ENCODE measurements at regions not wholly inside any gene's neighbourhood (a gene's known extent, or its start where the extent isn't known, plus 50 kb on each side); places are given as distances from the start of the nearest gene placed in this dataset.

DNA sequence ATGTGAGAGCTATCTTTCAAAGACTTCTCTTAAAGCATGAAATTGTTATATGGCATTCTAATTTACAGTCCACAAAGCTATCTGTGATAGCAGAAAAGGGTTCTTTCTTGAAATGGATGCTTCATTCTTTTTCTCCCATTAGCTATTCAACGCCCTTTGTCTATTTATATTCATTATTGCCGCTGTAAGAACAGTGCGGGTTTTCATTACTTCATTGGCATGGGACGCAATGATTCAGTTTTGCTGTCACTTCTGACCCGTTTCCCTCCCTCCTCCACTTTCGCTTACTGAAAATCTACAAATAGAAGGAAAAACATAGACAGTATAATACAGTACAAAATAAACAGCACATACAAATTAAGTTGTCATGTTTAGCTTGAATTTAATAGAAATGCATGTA lies 394.6 kb downstream of the PCDH7 start:
- no peak for DNase-seq

DNA sequence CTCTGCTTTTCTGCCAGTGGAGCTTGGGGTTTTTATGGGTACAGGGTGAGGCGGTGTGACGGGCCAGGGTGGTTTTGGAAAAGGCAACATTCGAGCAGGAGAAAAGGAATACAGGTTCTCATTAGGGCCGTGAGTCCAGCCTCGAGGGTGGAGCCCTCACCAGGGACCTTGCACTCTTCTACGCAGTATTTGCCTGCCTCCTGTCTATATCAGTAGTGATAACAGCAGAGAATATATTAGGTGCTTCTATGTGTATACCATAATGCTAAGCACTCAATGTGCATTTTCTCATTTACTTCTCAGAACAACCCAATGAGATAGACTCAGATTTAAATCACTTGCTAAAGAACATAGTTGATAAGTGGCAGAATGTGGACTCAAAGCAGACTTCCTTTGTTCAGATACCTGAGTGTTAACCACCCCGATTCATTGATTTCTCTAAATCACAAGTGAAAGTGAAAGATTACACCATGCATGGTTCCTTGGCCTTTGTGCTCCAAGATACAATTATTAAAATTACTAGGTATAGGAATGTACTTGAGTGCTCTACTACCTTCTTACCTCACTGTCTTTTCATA lies 403.9 kb downstream of the PCDH7 start:
- no peak for DNase-seq

DNA sequence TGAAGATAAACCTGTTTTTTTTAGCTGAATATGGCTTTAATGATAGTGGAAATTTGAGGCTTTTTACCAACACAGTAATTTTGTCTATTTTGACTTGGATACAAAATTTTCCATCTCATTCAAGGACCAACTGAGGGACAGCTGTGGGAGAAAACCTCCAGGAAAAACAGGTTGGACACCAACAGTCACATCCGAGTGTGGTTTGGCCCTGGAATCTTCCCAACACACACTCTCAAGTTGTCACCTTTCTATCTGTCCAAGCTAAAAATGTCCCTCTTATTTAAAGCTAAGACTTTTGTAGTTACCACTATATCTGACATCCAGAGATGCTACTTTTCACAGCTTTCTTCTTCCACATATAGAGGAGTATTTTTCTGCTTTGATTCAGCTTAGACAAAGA lies 404.9 kb downstream of the PCDH7 start:
- no peak for DNase-seq

DNA sequence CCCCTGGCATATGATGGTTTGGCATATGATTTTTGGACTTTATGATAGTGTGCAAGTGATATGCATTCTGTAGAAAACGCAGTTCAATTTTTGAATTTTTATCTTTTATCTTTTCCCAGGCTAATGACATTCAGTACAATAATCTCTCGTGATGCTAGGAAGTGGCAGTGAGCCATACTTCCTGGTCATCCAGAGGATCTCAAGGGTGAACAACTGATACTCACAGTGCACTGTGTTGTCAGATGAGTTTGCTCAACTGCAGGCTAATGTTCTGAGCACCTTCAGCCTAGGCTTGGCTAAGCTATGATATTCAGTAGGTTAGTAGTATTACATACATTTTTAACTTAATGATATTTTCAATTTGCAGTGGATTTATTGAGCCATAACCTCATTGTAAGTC lies 405.3 kb downstream of the PCDH7 start:
- DNase-seq = no peak

DNA sequence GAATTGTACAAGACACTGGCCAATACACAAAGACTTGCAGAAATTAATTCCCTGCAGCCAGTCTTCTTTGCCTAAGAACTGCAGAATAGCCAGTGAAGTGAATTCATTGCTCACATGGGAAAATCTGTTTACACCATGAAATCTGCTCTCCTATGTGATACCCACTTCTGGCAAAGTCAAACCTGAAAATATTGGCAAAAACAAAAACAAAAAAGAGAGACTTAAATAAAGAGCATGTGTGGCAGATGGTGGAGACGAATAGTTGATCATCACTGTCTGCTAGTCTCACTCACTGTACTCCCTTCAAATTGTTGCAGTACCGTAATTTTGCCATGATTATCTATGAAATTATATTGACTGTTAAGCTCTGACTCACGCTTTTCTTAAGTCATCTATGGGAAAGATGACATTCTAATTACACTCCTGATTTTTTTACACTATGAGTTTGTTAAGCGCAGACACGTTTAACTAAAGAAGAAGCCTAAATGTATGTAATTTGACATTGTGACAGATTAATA lies 406.8 kb downstream of the PCDH7 start:
- peak; percentile 82 for DNase-seq

DNA sequence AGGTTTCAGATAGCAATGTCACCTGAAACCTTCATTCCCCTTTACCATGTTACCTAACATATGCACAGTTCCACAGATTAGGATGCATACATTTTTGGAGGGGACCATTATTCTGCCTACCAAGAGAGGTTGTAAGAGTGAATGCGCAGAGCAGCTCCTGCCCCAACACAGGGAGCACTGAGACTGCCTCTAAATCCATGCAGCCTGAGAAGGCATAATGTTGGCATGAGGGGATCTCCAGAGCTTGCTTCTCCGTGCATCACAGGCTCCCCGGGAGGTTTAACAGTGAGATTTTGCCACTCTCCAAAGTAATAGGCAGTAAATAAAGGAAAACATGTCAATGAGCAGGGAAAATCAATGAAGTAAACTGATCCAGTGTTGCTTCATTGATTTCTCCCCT lies 410.8 kb downstream of the PCDH7 start:
- DNase-seq = no peak

DNA sequence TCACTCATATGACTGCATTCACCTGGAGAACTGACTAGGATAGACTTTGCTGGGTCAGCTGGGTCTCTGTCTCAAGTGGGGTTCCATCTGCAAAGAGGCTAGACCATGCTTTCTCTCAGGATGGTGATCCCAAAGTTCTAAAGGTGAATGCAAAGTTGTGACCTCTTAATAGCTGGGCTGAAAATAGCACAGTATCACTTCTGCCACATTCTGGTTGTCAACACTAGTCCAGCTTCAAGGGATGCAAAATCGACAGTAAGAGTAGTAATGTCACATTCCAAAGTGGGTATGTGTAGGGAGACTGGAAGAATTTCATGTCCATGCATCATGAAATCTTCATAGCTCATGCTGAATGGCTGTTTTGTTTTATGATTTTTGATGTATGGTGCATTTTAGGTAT lies 414.6 kb downstream of the PCDH7 start:
- no peak for DNase-seq

DNA sequence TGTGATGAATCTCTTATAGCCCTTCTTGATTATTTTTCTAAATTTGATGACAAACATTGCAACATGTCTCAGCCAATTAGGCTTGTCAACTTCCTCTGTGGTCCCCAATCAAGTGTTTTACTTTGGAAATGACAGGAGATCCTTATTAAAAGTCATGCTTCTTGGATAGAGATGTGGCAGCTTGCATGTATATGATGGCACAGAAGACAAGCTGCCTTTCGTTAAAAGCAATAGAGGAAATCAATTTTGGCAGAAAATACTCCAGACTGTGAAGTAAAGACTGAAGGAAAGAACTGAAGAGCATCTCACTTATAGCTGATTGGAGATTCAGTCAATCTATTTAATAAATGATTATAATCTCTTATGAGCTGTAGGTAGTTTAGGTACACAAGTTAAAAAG lies 419.6 kb downstream of the PCDH7 start:
- DNase-seq = no peak

DNA sequence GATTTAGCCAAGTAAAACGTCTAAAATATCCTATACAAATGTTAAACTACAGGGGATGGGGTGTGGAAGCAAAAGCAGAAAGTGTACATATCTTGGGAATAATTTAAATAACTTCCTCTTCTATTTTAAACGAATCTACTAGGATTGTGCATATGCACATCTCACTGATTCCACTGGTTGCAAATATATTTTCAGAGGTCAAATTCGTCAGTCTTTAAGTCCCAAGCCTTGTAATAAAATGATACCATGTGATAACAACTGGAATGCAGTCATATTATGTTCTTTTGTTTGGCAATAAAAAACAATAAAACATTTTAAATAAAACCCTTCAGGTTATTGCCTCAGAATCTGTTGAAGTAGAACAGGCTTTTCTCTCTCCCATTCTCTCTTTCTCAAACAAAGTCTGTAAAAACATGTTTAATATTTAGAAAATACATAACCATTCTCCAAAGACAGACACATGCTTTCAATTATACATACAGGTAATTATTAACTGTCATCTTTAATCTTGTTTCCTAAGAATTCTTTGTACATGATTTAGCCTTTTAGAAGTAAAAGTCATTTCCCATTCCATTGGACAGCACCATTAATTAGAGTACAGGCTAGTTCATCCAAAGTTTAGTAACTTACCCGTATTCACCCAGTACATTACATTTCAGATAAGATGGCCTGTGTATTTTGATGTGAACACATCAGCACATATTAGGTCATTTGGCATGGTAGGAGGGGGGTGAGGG lies 421.1 kb downstream of the PCDH7 start:
- DNase-seq = no peak

DNA sequence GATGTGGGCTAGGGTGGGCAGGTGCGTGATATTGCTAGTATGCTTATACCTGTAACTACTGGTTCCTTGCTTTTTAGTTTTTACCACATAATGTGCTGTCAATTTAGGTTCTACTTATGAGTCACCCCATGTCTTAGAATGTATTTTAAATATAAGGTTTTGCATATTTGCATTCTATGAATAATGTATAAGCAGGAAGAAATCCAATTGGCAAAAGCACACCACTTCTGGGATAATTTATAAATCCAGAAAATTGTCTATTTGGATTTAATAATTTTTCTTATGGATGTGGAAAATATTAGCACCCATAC lies 421.6 kb downstream of the PCDH7 start:
- DNase-seq = no peak

DNA sequence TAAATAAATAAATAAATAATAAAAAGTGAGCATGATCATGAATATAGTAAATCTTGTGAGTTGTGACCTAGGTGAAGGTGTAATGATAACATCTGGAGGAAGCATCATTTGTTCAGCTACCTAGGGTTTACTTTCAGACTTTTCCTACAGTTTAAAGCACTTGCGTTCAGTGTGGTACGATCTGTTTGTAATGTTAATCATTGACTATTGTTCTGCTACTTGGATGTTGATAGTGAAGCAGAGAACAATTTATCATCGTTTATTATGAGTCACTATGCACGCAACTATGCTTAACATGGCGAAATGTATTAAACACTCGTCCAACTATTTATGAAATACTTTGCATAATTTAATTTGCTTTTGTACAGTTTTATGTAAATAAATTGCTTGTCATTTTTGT lies 426.2 kb downstream of the PCDH7 start:
- no peak for DNase-seq

DNA sequence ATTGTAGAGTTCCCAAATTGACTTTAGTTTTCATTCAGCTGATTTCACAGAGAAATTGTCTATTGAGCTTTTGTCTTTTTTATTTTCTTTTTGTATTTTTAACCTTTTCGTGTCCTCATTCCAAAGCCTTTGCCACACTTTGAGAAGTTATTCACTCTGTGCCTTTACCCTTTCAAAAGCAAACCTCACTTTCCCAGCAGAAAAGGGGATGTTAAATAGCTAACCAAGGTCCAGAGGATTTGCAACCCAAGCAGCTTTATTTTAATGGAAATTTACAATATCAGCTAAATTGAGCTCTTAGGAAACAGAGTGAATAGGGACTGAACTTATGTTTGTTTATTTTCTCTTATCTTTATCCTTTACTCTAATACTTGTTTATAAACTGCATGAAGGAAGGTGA lies 428.8 kb downstream of the PCDH7 start:
- DNase-seq = no peak

DNA sequence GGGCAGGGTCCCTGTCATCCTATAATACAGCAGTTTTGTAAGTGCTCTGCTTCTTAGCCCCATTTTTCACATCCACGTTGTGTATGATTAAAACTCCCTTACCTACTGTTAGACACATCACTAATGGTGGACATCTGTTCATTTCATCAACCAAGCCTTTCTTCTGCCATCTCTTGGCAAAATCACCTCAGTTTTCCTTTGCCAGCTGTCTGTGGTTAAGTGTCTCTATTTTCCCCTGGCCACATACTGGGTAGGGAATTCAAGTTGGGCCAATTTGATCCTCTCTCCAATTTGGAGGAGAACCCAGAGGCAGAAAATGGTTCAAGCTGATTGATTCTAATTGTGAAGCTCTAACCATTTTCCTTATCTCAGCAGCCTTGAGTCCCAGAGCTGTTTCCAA lies 436.1 kb downstream of the PCDH7 start:
- DNase-seq = peak; percentile 91

DNA sequence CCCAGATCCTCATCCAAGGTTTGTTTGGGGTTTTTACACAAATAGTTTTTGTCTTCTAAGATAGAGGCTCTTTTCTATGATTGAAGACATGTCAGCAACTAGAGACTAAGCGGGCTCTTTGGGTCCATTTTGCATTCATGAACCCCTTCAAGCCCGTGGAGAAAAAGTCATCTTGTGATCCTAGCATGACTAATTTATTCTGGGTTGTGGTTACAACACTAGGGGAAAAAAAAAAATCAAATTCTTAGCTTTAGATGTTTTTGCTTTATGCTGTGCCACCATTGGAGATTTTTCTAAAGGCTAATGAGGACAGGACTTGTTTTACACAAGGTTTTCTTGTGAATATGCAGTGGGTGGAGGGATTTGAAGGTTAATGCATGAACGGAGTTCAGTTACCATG lies 440.0 kb downstream of the PCDH7 start:
- DNase-seq = no peak

DNA sequence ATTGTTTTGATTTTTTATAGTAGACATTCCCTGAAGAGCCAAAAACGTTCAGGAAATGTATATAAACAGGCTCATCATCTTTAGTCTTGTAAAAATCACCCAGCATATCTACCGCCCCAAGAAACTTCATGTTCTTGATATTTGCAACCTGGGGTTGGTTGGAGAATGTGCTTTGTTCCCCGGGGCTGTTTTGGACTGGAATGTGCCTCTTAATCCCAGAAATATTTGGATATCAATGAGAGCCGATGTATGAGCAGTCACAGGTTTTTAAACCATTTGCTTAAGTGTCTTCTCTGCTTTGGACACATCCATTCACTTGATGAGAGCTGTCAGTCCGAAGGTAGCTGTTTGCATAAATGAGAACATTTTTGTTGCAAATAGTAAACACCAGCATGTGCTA lies 449.7 kb downstream of the PCDH7 start:
- no peak for DNase-seq

DNA sequence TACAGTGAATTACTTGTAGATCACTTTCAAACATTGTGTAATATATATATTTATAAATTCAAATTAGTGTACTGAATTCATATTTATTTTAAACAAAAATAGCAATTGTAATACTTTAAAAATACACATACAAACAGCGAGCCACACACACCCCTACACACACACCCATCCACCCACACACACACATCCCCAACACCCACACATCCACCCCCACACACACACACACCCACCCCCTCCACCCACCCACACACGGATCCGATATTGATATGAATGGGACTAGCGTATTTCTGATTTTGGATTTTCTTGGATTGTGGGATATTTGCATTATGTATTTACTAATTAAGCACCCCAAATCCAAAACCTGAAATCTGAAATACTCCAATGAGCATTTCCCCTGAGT lies 451.2 kb downstream of the PCDH7 start:
- DNase-seq = no peak

DNA sequence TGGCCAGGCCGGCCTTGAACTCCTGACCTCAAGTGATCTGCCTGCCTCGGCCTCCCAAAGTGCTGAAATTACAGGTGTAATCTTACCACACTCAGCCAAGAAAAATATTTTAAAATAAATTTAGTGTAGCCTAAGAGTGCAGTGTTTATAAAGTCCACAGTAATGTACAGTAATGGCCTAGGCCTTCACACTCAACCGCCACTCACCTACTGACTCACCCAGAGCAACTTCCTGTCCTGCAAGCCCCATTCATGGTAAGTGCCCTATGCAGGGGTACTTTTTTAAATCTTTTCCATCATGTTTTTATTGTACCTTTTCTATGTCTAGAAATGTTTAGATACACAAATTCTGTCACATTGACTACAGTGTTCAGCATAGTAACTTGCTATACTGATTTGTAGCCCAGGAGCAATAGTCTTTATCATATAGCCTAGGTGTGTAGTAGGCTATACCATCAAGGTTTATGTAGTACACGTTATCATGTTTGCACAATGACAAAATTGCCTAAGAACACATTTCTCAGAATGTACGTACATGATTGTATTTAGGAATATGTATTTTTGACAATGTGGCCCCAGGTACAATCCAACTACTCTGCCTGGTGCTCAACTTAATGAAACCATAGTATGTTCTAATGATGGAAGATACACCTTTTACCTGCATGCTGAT lies 455.2 kb downstream of the PCDH7 start:
- DNase-seq = no peak

DNA sequence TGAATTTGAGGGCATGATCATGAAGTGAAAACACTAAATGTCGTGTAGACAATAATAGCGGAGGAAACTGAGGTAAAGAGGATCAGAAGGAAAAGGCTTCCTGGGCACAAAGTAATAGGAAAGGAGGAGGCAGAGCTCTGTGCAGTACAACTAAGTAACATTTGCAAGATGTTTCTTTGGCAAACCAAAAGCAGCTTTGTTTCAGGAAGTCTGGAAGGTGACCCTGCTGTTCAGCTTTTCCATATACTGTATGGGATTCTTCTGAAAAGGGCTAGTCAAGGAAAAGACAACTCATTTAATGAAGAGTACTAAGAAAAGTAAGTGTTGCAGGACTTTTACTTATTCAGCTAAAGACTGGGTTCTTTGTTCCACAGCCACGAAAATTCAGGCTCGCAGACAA lies 463.1 kb downstream of the PCDH7 start:
- no peak for DNase-seq

DNA sequence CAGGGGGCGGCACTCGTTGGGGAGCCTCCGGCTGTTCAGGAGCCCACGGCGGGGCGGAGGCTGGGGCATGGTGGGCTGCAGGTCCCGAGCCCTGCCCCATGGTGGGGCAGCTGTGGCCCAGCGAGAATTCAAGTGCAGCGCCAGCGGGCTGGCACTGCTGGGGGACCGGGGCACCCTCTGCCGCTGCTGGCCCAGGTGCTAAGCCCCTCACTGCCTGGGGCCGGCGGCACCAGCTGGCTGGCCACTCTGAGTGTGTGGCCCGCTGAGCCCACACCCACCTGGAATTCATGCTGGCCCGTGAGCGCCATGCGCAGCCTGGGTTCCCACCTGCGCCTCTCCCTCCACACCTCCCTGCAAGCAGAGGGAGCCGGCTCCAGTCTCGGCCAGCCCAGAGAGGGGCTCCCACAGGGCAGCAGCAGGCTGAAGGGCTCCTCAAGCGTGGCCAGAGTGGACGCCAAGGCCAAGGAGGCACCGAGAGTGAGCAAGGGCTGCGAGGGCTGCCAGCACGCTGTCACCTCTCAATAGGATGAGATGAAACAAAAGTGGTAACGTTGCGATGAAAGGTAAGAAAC lies 464.9 kb downstream of the PCDH7 start:
- DNase-seq = no peak

DNA sequence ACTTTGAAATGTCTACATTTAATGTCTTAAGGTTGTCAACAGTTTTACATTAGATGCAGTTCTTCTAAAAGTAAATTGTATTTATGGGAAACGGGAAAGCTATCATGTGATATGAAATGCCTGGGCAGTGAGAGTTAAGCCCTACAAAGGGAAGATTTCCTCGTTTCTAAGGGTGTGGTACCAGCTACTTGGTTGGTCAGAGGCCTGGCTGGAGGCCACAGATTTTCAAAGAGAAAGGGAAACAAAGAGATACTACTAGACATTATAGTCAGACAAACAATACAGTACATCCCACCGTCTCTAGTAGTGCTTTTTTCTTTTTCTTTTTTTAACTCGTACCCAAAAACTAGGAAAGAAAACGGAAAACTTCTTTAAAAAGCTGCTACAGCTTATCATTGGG lies 467.8 kb downstream of the PCDH7 start:
- DNase-seq = no peak

DNA sequence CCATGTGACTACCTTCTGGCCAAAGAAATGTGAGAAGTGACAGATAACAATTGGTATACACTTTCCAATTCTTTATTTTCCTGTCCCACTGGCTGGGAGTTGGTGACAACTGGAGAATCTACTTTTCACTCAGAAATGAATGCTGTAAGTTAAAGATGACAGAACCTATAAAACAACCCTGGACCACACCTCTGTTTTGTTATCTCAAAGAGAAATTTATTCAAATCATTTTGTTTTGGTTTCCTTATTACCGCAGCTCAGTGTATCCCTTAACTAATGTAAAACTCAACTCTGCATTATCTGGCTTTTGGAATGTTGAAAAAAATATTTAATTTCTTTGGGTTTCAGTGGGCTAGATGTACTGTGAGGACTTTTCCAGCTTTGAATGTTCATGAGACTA lies 469.8 kb downstream of the PCDH7 start:
- no peak for DNase-seq

DNA sequence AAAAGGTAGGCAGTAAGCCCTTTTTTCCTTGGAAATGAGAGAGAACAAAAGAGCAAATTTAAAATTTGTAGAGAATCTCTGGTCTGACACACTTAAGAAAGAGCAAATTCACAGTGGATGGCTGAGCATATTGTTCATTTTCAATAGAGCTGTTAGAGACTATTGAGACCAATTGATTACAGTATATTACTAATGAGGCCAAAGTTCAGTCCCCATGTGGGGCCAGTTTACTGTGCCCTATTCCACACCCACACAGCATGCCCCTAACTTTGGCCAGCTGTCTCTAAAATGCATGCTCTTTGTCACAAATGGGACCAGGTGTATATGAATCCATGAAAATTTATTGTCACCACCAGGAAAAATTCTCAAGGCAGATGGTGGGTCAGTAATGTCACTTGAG lies 470.5 kb downstream of the PCDH7 start:
- DNase-seq = no peak

DNA sequence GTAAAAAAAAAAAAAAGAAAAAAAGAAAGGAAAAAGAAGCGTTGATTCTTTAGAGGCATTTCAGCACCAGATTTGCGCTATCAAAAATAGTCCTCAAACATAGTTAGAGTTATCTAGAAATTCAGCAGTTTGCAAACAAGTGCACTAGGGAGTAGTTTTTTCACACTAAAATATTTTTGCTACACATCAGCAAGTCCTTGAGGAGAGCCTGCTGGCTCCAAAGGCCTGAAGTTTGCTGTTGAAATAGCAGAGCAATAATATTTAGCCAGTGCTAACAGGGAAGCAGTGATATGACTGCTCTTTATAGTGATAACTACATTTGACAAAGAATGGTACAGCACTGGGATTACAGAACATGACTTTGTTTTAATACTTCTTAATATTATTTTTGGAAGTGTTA lies 472.2 kb downstream of the PCDH7 start:
- DNase-seq = no peak

DNA sequence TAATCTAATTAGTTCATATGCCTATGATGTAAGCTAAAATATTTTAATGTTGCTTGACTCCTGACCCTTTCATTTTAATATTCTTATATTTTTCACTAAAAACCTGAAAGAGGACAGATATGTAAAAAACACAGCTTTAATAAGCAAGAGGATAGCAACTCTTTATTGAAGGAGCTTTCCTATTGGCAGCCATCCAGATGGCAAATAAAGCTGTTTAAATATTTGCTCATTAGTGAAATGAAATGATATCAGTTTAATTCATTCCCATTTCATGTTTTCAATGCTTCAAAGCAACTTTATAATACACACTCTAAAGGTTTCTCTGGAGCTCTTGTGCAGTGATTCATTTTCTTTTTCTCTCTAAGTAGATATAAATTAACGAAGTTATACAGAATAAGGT lies 473.4 kb downstream of the PCDH7 start:
- peak; percentile 67 for DNase-seq

Measured in NCI-H446 treated with DMSO at 0.1 percent for 48 hours (cell line).